ENCODE measurements at regions not wholly inside any gene's neighbourhood (a gene's known extent, or its start where the extent isn't known, plus 50 kb on each side); places are given as distances from the start of the nearest gene placed in this dataset.

- no peak overlapping the region for H3K27ac Mint-ChIP-seq
- H3K9me3 Mint-ChIP-seq = peaks cover 4% of the 10 kb centered on the region
- H2AFZ ChIP-seq (replicated peaks) = no peak overlapping the region
- peaks cover 9% of the 10 kb centered on the region for H3K4me1 ChIP-seq
- H3K36me3 Mint-ChIP-seq = no peaks in the 10 kb centered on the region
- TF ChIP-seq CTCF (IDR thresholded peaks at IDR 0.05) (peak; percentile 44), EZH2phosphoT487 (IDR thresholded peaks at IDR 0.05) (no peak)
- H3K79me2 ChIP-seq (ENCODE audit: low read depth) = no peaks in the 10 kb centered on the region
- no peaks in the 10 kb centered on the region for H4K20me1 ChIP-seq (ENCODE audit: low read depth)
- no peaks in the 10 kb centered on the region for H3K27me3 ChIP-seq
- peaks cover 14% of the 10 kb centered on the region for H3K27me3 Mint-ChIP-seq (ENCODE audit: insufficient read depth, low read depth)
- no peaks in the 10 kb centered on the region for H3F3A ChIP-seq (ENCODE audit: low read depth)
- H3K4me2 ChIP-seq = peak overlapping the region; percentile 68
- DNase-seq (ENCODE audit: low spot score) = no peak
- H3K9me3 ChIP-seq (ENCODE audit: low read depth) = no peaks in the 10 kb centered on the region
- no peaks in the 10 kb centered on the region for H3K36me3 ChIP-seq
- H3K4me3 ChIP-seq = no peak overlapping the region
- H3K27ac ChIP-seq = no peak overlapping the region
- peaks cover 7% of the 10 kb centered on the region for H3K4me1 Mint-ChIP-seq
- H3K4me3 Mint-ChIP-seq = no peak overlapping the region
- no peak overlapping the region for H3K9ac ChIP-seq
Measured at GRCh38 chr3:72655723-72656122, 192.5 kb downstream of the SHQ1 start.

GRCh38 chr3:72655131-72655551 lies 193.1 kb downstream of the SHQ1 start:
- TF ChIP-seq EZH2 (IDR thresholded peaks at IDR 0.05) (no peak), CTCF (IDR thresholded peaks at IDR 0.05) (no peak), EZH2phosphoT487 (IDR thresholded peaks at IDR 0.05) (no peak)
- Histone ChIP-seq H3K9ac (no peak overlapping the region), H3K27me3 (no peaks in the 10 kb centered on the region), H3K4me3 (peak overlapping the region; percentile 19), H2AFZ (replicated peaks) (no peak overlapping the region), H3K27ac (no peak overlapping the region), H3K9me3 (ENCODE audit: low read depth) (no peaks in the 10 kb centered on the region), H3F3A (ENCODE audit: low read depth) (no peaks in the 10 kb centered on the region), H4K20me1 (ENCODE audit: low read depth) (no peaks in the 10 kb centered on the region), H3K79me2 (ENCODE audit: low read depth) (no peaks in the 10 kb centered on the region), H3K4me2 (peak overlapping the region; percentile 68), H3K4me1 (peaks cover 9% of the 10 kb centered on the region), H3K36me3 (no peaks in the 10 kb centered on the region)
- Mint-ChIP-seq H3K27ac (no peak overlapping the region), H3K36me3 (no peaks in the 10 kb centered on the region), H3K4me1 (peaks cover 7% of the 10 kb centered on the region), H3K9me3 (peaks cover 4% of the 10 kb centered on the region), H3K4me3 (peak overlapping the region; percentile 56), H3K27me3 (ENCODE audit: insufficient read depth, low read depth) (peaks cover 14% of the 10 kb centered on the region)
- peak; percentile 89 for DNase-seq (ENCODE audit: low spot score)

GRCh38 chr3:72652395-72652794 lies 195.8 kb downstream of the SHQ1 start:
- Histone ChIP-seq H3K27ac (no peak overlapping the region), H3K4me3 (no peak overlapping the region), H3K4me2 (no peak overlapping the region), H3K9ac (no peak overlapping the region), H3K4me1 (peaks cover 9% of the 10 kb centered on the region), H4K20me1 (ENCODE audit: low read depth) (no peaks in the 10 kb centered on the region), H3F3A (ENCODE audit: low read depth) (no peaks in the 10 kb centered on the region), H3K27me3 (no peaks in the 10 kb centered on the region), H2AFZ (replicated peaks) (no peak overlapping the region), H3K9me3 (ENCODE audit: low read depth) (no peaks in the 10 kb centered on the region), H3K36me3 (no peaks in the 10 kb centered on the region), H3K79me2 (ENCODE audit: low read depth) (no peaks in the 10 kb centered on the region)
- Mint-ChIP-seq H3K9me3 (peaks cover 4% of the 10 kb centered on the region), H3K4me3 (no peak overlapping the region), H3K27me3 (ENCODE audit: insufficient read depth, low read depth) (peaks cover 6% of the 10 kb centered on the region), H3K4me1 (peaks cover 7% of the 10 kb centered on the region), H3K36me3 (no peaks in the 10 kb centered on the region), H3K27ac (no peak overlapping the region)
- DNase-seq (ENCODE audit: low spot score) = no peak
- TF ChIP-seq EZH2phosphoT487 (IDR thresholded peaks at IDR 0.05) (no peak), EZH2 (IDR thresholded peaks at IDR 0.05) (no peak), CTCF (IDR thresholded peaks at IDR 0.05) (no peak)
